ENCODE measurements at regions not wholly inside any gene's neighbourhood (a gene's known extent, or its start where the extent isn't known, plus 50 kb on each side); places are given as distances from the start of the nearest gene placed in this dataset.

GRCh38 chr2:75327334-75327733, 128.0 kb upstream of the TACR1 start:
- TF ChIP-seq CTCF (IDR thresholded peaks at IDR 0.05; ENCODE audit: low read depth, low read length) (no peak), EZH2phosphoT487 (IDR thresholded peaks at IDR 0.05; ENCODE audit: low read depth) (no peak)

Data from OCI-LY3 (cell line).